Ovary (tissue), 7 donors: ENCODE measurements at regions not wholly inside any gene's neighbourhood (a gene's known extent, or its start where the extent isn't known, plus 50 kb on each side); places are given as distances from the start of the nearest gene placed in this dataset.
"Not testable (repeated sequence)": the region's sequence is repeated elsewhere in the genome, so short reads cannot be mapped to it uniquely, and the experiment has no call there.

ENCODE experiments used
- DNase-seq, 5 donors: peaks; one replicate each; pipeline ENCODE4 v3.0.0-alpha.2; 2019 to 2020
- H3K27ac ChIP-seq, 2 donors: fragments of 200-600 bp; one replicate each; pipeline versions ENCODE4 v1.5.1 to v1.8.0; 2019 to 2022
- H3K27me3 ChIP-seq: fragments of 200-600 bp; one replicate; pipeline ENCODE4 v1.8.0; 2022
- H3K36me3 ChIP-seq: fragments of 200-600 bp; sonication (generic); one replicate; pipeline ENCODE4 v1.5.1; 2019
- H3K4me1 ChIP-seq: one replicate; pipeline ENCODE4 v1.8.1; 2013; ENCODE audit warnings: mild to moderate bottlenecking, moderate library complexity; ENCODE audit not compliant: insufficient read depth
- H3K4me3 ChIP-seq: fragments of 200-600 bp; sonication (generic); one replicate; pipeline ENCODE4 v1.5.1; 2017
- H3K9me3 ChIP-seq, 2 donors: fragments of 200-600 bp in 1 of 2; sonication (generic) in 1 of 2; one replicate each; pipeline versions ENCODE4 v1.5.1 to v1.8.1; 2013 to 2019; ENCODE audit warnings: mild to moderate bottlenecking in 1 of 2, moderate library complexity in 1 of 2
- CTCF ChIP-seq, 3 donors: fragments of 450-650 bp in 2 of 3; fragments of 200-600 bp in 1 of 3; IDR thresholded peaks; one replicate each; pipeline versions ENCODE4 v1.5.1 to v1.8.0; 2016 to 2022; ENCODE audit warnings: antibody characterized with exemption in 3 of 3, mild to moderate bottlenecking in 1 of 3
- EP300 ChIP-seq: sonication (generic); formaldehyde crosslinking; IDR thresholded peaks from one replicate; pipeline ENCODE4 v1.6.1; 2017; ENCODE audit warnings: antibody characterized with exemption
- POLR2A ChIP-seq: fragments of 450-650 bp; IDR thresholded peaks from one replicate; pipeline ENCODE4 v1.6.1; 2017; ENCODE audit warnings: antibody characterized with exemption, mild to moderate bottlenecking, moderate library complexity
- WGBS, 3 donors: extraction: QIAGEN DNeasy Blood & Tissue Kit in 1 of 3; methylation state at CpG; one replicate each; pipeline versions ENCODE4 v1.1.5 to v1.1.7; 2013 to 2017; 5-methylcytosine and 5-hydroxymethylcytosine counted together
- intact Hi-C, 4 donors: fragments of 100-400 bp; cut with DNase I; formaldehyde crosslinking; loops; one replicate each; pipeline versions ENCODE4 v1.11.0 to v1.15.1; 2022 to 2023
- donor health status: DM: no; HTN: no; CAD: no; lungs with moderate emphysema.
- donor health status: DM: no; HTN: no; CAD: no.
- donor health status: Bipolar disorder and iron deficiency.
- donor health status: DM: no; HTN: no; CAD: no.
- donor health status: DM: yes; HTN: yes; CAD: no.

GRCh38 chr13:79187917-79188690, 218.0 kb downstream of the RBM26 start:
- DNase-seq, result no peak
- no peaks in the 10 kb centered on the region for H3K36me3 ChIP-seq
- no peak overlapping the region for H3K4me3 ChIP-seq
- H3K9me3 ChIP-seq, result no peaks in the 10 kb centered on the region
- 52 to 73% (median 72%) methylated on average over 3 of the region's 3 CpGs for WGBS, 3 donors
- TF ChIP-seq EP300 (no peak), POLR2A (no peak), CTCF (IDR thresholded peaks at IDR 0.05) (no peak)
- no peak overlapping the region for H3K27ac ChIP-seq
- no peaks in the 10 kb centered on the region for H3K27me3 ChIP-seq
- intact Hi-C loops, result no loop called here
- no peaks in the 10 kb centered on the region for H3K4me1 ChIP-seq

GRCh38 chr13:79185580-79185979, 220.5 kb downstream of the RBM26 start:
- Histone ChIP-seq H3K9me3 (no peaks in the 10 kb centered on the region), H3K36me3 (no peaks in the 10 kb centered on the region), H3K27ac (no peak overlapping the region), H3K27me3 (no peaks in the 10 kb centered on the region), H3K4me1 (no peaks in the 10 kb centered on the region), H3K4me3 (no peak overlapping the region)
- TF ChIP-seq EP300 (no peak), POLR2A (no peak), CTCF (IDR thresholded peaks at IDR 0.05) (no peak)
- DNase-seq, result no peak
- intact Hi-C loops, result no loop called here
- 76 to 83% (median 80%) methylated on average over 3 of the region's 3 CpGs for WGBS, 3 donors

- DNase-seq, result no peak
- H3K27me3 ChIP-seq, result no peaks in the 10 kb centered on the region
- no peaks in the 10 kb centered on the region for H3K9me3 ChIP-seq
- no peak for TF ChIP-seq CTCF (IDR thresholded peaks at IDR 0.05)
- no peak for TF ChIP-seq EP300
- TF ChIP-seq POLR2A, result no peak
- H3K4me3 ChIP-seq, result no peak overlapping the region
- H3K27ac ChIP-seq, result no peak overlapping the region
- H3K4me1 ChIP-seq, result no peaks in the 10 kb centered on the region
- H3K36me3 ChIP-seq, result no peaks in the 10 kb centered on the region
- 91 to 100% (median 98%) methylated on average over 2 of the region's 2 CpGs for WGBS, 3 donors
- intact Hi-C loops, result no loop called here
These were observed 222.8 kb downstream of the RBM26 start for GRCh38 chr13:79183231-79183630.

- H3K27ac ChIP-seq, H3K4me1 ChIP-seq, intact Hi-C loops, H3K4me3 ChIP-seq, H3K27me3 ChIP-seq, H3K9me3 ChIP-seq, DNase-seq, H3K36me3 ChIP-seq: not testable (repeated sequence)
These were observed 232.4 kb downstream of the RBM26 start for GRCh38 chr13:79173691-79174090.

GRCh38 chr13:79172924-79173323, 233.1 kb downstream of the RBM26 start:
- intact Hi-C loops, DNase-seq, H3K27ac ChIP-seq, H3K4me3 ChIP-seq, H3K4me1 ChIP-seq, H3K27me3 ChIP-seq, H3K9me3 ChIP-seq, H3K36me3 ChIP-seq: not testable (repeated sequence)
